Activated CD8-positive, alpha-beta memory T cell treated with anti-CD3 and anti-CD28 coated beads for 4 hours (primary cell): ENCODE measurements at regions not wholly inside any gene's neighbourhood (a gene's known extent, or its start where the extent isn't known, plus 50 kb on each side); places are given as distances from the start of the nearest gene placed in this dataset.
"Not testable (repeated sequence)": the region's sequence is repeated elsewhere in the genome, so short reads cannot be mapped to it uniquely, and the experiment has no call there.

Experiments used
- DNase-seq, 2 donors: peaks; one replicate each; pipeline ENCODE4 v3.0.0-alpha.2; 2020; ENCODE audit warnings: low read depth in 2 of 2

DNA sequence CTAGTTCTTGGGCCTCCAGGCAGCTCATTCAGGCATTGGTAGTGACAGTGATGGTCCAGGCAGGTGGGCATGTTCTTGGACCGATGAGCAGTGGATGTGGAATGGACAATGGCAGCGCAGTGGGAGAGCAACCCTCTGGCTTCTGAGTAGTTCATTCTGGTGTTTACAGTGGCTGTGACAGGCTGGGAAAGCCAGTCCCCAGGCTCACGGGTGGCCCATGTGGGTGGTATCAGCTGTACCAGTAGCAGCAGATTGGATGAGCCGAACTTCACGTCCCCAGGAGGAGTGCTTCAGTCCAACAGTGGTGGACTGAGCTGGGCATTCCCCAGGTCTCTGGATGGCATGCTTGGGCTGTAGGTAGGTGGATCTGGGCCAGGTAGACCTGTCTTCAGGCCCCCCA, 515.6 kb upstream of the ACO1 start:
- DNase-seq, result no peak

- no peak for DNase-seq
Measured at GRCh38 chr9:31870276-31870675, 514.2 kb upstream of the ACO1 start.

- DNase-seq, result no peak
Measured at GRCh38 chr9:31873722-31874121, 510.7 kb upstream of the ACO1 start.

GRCh38 chr9:31894008-31894407, 490.4 kb upstream of the ACO1 start:
- DNase-seq, result no peak

GRCh38 chr9:31908158-31908890, 476.1 kb upstream of the ACO1 start:
- DNase-seq, result no peak

GRCh38 chr9:31908891-31909480, 475.5 kb upstream of the ACO1 start:
- DNase-seq, result no peak

DNA sequence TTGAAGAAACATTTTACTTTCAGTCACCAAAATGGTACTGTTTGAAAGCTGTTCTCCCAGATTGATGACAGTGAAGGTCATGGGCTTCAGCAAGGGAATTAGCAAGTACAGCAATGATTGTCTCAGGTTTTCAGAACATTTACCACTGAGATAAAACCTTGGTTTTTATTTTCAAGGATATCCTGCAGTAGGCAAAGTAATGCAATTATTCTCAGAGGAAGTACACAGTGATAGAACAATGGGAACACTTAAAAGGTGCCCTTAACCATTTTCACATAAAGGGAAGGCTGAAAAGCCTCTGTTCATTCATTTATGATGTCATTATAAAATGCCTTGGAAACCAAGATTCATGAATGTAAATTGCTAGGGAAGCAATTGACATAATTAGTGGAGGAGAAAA, 471.8 kb upstream of the ACO1 start:
- no peak for DNase-seq

DNA sequence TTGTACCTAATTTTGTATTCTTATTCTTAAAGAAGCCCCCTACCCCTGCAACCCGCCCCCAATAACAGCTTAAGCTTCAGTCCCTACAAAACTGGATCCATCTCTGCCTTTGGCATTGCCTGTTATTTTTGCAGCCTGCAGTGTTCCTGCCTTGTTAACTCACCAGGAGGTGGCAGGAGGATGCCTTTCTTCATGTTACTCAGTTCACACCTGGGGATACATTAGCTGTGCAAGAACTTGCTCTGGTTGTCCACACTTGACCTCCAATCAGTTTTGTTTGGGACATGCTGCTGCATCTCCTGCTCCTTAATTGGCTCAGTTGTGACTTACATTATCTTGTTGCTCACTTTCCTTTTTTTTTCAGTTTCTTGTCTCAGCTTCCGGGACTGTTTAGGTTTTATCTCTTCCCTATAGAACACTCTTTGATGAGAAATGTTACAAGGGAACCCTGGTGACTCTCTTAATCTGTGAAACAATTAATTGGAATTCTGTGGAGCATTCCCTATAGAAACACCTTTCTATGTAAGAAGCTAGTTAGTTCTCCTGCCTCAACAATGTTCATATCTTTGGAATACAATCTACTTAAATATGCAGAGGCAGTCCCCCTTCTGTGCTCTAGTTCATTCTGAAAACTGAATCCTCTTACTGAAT, 467.7 kb upstream of the ACO1 start:
- DNase-seq, result no peak

DNA sequence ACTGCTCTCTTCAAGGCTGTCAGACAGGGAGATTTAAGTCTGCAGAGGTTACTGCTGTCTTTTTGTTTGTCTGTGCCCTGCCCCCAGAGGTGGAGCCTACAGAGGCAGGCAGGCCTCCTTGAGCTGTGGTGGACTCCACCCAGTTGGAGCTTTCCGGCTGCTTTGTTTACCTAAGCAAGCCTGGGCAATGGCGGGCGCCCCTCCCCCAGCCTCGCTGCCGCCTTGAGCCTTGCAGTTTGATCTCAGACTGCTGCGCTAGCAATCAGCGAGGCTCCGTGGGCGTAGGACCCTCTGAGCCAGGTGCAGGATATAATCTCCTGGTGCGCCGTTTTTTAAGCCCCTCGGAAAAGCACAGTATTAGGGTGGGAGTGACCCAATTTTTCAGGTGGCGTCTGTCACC, 446.7 kb upstream of the ACO1 start:
- DNase-seq, result not testable (repeated sequence)

DNA sequence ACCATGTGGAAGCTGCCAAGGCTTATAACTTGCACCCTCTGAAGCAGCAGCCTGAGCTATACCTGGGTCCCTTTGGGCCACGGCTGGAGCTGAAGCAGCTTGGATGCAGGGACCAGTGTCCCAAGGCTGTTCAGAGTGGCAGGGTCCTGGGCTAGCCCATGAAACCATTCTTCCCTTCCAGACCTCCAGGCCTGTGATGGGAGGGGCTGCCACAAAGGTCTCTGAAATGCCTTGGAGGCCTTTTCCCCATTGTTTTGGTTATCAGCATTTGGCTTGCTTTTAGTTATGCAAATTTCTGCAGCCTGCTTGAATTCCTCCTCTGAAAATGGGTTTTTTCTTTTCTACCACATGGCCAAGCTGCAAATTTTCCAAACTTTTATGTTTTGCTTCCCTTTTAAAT, 433.7 kb upstream of the ACO1 start:
- DNase-seq, result no peak

GRCh38 chr9:31958572-31958971, 425.9 kb upstream of the ACO1 start:
- no peak for DNase-seq

- DNase-seq, result no peak
Measured at GRCh38 chr9:31969552-31969951, 414.9 kb upstream of the ACO1 start.

GRCh38 chr9:31983895-31984294, 400.5 kb upstream of the ACO1 start:
- no peak for DNase-seq

DNA sequence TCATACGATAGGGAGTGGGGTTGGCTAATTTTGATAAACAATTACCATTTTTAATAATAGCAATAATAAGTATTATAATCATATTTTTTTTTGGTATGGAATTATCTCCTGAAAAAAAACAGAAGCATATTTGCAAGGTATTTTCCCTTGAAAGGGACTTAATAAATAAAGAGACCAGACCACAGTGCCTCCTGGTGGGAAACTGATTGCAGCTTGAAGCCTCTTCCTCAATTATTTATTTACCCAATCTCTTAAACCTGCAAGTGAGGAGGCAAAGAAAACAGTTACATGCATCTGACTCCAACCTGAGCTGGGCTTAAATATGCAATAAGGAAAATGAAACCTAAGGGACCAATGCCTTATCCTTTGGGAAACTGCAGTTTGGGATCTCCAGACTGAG, 388.1 kb upstream of the ACO1 start:
- DNase-seq, result no peak

DNA sequence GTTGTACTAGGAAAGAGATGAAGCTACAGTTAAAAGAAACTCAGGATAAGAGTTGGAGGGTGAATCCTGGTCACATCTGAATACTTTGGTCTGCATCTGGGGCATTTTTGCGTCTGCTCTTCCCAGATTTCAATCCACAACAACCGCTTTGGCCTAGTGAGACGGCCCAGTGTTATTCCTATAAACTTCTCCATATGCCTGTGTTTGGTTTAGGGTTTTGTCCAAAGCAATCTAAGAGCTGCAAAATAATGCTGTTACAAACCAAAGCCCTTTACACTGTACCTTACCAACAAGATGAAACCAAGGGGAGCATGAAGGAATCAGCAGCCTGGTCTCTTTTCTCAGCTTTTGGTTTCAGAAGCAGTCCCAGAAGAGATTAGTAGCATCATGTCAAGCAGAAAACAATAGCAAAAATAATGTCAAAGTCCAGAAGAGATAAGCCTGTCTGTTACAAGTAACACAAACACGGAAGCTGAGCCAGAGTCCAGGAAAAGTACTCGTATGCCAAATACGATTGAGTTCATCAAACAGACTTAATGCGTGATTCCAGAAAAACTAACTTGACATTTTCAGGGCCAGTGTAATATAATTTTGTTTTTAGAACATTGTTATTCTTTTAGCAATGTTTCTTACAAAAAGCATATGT, 379.9 kb upstream of the ACO1 start:
- no peak for DNase-seq

GRCh38 chr9:32010322-32010721, 374.1 kb upstream of the ACO1 start:
- DNase-seq, result no peak

DNA sequence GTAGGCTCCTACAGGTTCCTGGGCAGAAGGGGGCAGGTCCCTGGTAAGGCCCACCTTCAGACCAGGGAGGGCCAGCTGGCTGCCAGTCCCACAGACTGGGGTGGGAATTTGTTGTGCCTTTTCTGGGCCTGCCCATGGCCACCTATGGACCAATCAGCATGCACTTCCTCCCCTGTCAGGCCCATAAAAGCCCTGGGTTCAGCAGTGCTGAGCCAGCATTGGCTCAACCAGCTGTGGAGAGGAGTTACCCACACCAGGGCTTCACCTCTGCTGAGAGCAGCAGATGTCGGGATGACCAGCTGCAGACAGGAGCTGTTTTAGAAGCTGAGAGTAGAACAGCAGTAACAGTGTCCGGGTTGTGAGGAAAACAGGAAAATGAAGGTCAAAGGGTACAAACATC, 373.4 kb upstream of the ACO1 start:
- no peak for DNase-seq

GRCh38 chr9:32015795-32016194, 368.6 kb upstream of the ACO1 start:
- DNase-seq, result no peak

DNA sequence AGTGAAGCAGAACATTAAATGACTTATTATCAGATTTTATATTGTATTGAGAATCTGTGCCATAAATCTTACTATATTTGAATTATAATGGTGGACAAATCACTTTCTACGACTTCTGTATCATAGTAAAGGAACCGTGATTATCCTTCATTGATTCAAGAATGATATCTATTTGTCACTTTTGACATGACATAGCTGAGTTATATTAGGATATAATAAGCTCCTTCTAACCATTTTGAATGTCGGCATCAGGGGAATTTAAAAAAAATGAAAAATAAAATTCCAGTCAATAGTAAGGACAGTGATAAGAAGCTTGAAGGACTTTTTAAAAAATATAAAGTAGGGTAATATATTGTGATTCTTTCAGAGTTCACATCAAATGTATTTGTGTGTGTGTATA, 338.9 kb upstream of the ACO1 start:
- DNase-seq, result no peak

- no peak for DNase-seq
Measured at GRCh38 chr9:32067261-32067660, 317.2 kb upstream of the ACO1 start.

- no peak for DNase-seq
Measured at GRCh38 chr9:32069169-32069813, 315.2 kb upstream of the ACO1 start.

GRCh38 chr9:32069969-32070368, 314.5 kb upstream of the ACO1 start:
- no peak for DNase-seq
